Neuronal stem cell (in vitro differentiated cells): ENCODE measurements at regions not wholly inside any gene's neighbourhood (a gene's known extent, or its start where the extent isn't known, plus 50 kb on each side); places are given as distances from the start of the nearest gene placed in this dataset.

ENCODE experiments used
- DNase-seq: peaks from one replicate; pipeline ENCODE4 v3.0.0-alpha.2; 2013; ENCODE audit warnings: low spot score
- H2AFZ ChIP-seq: one replicate; pipeline ENCODE4 v1.6.1; 2013; ENCODE audit warnings: mild to moderate bottlenecking, low read length, inconsistent platforms
- H2AK5ac ChIP-seq: 2 replicates; pipeline ENCODE4 v1.6.1; 2013; ENCODE audit warnings: low read depth, mild to moderate bottlenecking, inconsistent platforms, low read length, moderate library complexity, mixed read lengths
- H2BK120ac ChIP-seq: 2 replicates; pipeline ENCODE4 v1.6.1; 2013; ENCODE audit warnings: low read depth, mild to moderate bottlenecking, inconsistent platforms, low read length, moderate library complexity, mixed read lengths
- H2BK12ac ChIP-seq: one replicate; pipeline ENCODE4 v1.6.1; 2013; ENCODE audit warnings: low read length, inconsistent platforms
- H2BK15ac ChIP-seq: 2 replicates; pipeline ENCODE4 v1.6.1; 2013; ENCODE audit warnings: mild to moderate bottlenecking, low read length, inconsistent platforms, mixed read lengths
- H2BK5ac ChIP-seq: one replicate; pipeline ENCODE4 v1.6.1; 2013; ENCODE audit warnings: inconsistent platforms, mild to moderate bottlenecking, low read length, moderate library complexity
- H3K14ac ChIP-seq: one replicate; pipeline ENCODE4 v1.6.1; 2013; ENCODE audit warnings: low read length, inconsistent platforms
- H3K18ac ChIP-seq: 2 replicates; pipeline ENCODE4 v1.6.1; 2013; ENCODE audit warnings: low read length, inconsistent platforms
- H3K23ac ChIP-seq: 2 replicates; pipeline ENCODE4 v1.6.1; 2013; ENCODE audit warnings: low read depth, mild to moderate bottlenecking, mixed read lengths, low read length, inconsistent platforms; ENCODE audit not compliant: poor library complexity
- H3K27ac ChIP-seq: replicated peaks from 3 replicates; pipeline ENCODE4 v1.5.1; 2013; ENCODE audit warnings: low read length, inconsistent platforms
- H3K27me3 ChIP-seq, 3 experiments: 2 replicates each; pipeline ENCODE4 v1.6.1; 2013; ENCODE audit warnings: low read length in 3 of 3, mild to moderate bottlenecking in 2 of 3, inconsistent platforms in 1 of 3, low read depth in 1 of 3, mixed read lengths in 1 of 3, moderate library complexity in 1 of 3; ENCODE audit not compliant: control insufficient read depth in 3 of 3, insufficient read depth in 3 of 3
- H3K36me3 ChIP-seq, 2 donors: replicated peaks in 1 of 2; 2 replicates each; pipeline ENCODE4 v1.6.1; 2013; ENCODE audit warnings: low read length in 2 of 2; ENCODE audit not compliant: control insufficient read depth in 2 of 2, insufficient read depth in 2 of 2
- H3K4ac ChIP-seq: 2 replicates; pipeline ENCODE4 v1.6.1; 2013; ENCODE audit warnings: inconsistent platforms, mild to moderate bottlenecking, low read length, moderate library complexity
- H3K4me1 ChIP-seq, 2 donors: 1 replicate in 1 of 2; 2 replicates in 1 of 2; pipeline ENCODE4 v1.6.1; 2013; ENCODE audit warnings: low read length in 2 of 2, low read depth in 1 of 2; ENCODE audit not compliant: control insufficient read depth in 2 of 2, insufficient read depth in 1 of 2
- H3K4me2 ChIP-seq: one replicate; pipeline ENCODE4 v1.6.1; 2013; ENCODE audit warnings: mild to moderate bottlenecking, low read length, inconsistent platforms; ENCODE audit not compliant: insufficient read depth, poor library complexity, severe bottlenecking
- H3K4me3 ChIP-seq, 2 donors: 2 replicates each; pipeline ENCODE4 v1.5.1; 2013; ENCODE audit warnings: low read length in 2 of 2, mild to moderate bottlenecking in 2 of 2, inconsistent platforms in 1 of 2, moderate library complexity in 1 of 2
- H3K79me1 ChIP-seq: one replicate; pipeline ENCODE4 v1.6.1; 2013; ENCODE audit warnings: low read depth, mild to moderate bottlenecking, inconsistent platforms, low read length, moderate library complexity
- H3K9ac ChIP-seq: one replicate; pipeline ENCODE4 v1.6.1; 2013; ENCODE audit warnings: mild to moderate bottlenecking, low read depth, low read length, inconsistent platforms; ENCODE audit not compliant: poor library complexity
- H3K9me3 ChIP-seq, 2 donors: replicated peaks in 1 of 2; 2 replicates each; pipeline versions ENCODE3 to v1.6.1; 2013; ENCODE audit warnings: low read length in 2 of 2, mild to moderate bottlenecking in 2 of 2, inconsistent platforms in 1 of 2, low read depth in 1 of 2, mixed read lengths in 1 of 2, moderate library complexity in 1 of 2; ENCODE audit not compliant: control insufficient read depth in 2 of 2, insufficient read depth in 1 of 2
- H4K8ac ChIP-seq: one replicate; pipeline ENCODE4 v1.6.1; 2013; ENCODE audit warnings: low read depth, mild to moderate bottlenecking, inconsistent platforms, low read length, moderate library complexity
- H4K91ac ChIP-seq: one replicate; pipeline ENCODE4 v1.6.1; 2013; ENCODE audit warnings: low read length, low read depth, mild to moderate bottlenecking, inconsistent platforms; ENCODE audit not compliant: poor library complexity
- WGBS, 2 donors: extraction: QIAGEN DNeasy Blood & Tissue Kit; methylation state at CpG; one replicate each; pipeline ENCODE4 v1.1.7; 2013; ENCODE audit warnings: missing lambda C conversion rate in 2 of 2, mixed read lengths in 1 of 2; ENCODE audit not compliant: insufficient read length in 2 of 2, insufficient replicate concordance in 1 of 2; ENCODE audit errors: extremely low coverage in 2 of 2; 5-methylcytosine and 5-hydroxymethylcytosine counted together

DNA sequence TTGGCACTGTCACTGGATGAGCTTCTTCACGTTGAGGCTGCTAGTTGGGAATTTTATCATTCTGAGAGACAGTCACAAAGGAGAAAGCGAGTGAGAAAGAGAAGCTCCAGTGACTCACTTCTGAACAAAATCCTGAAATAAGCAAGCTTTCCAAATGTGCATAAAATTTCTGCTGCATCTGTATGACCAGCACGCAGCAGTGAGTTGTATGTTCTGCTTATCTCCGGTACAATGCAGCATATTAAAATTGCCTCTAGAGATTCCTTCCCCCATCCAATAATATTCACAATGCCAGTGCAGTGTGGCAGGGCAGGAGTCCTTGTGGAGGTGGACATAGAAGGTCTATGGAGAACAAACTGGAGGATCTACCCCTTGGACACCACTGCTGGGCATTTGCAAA, 290.5 kb downstream of the ADGB start:
- Histone ChIP-seq H3K4me1 (peaks cover 0 to under 1% of the 10 kb centered on the region in 2 donors), H2AFZ (no peak overlapping the region), H4K8ac (no peak overlapping the region), H3K4ac (no peak overlapping the region), H2AK5ac (no peak overlapping the region), H3K9me3 (no peaks in the 10 kb centered on the region), H3K27me3 (no peaks in the 10 kb centered on the region), H3K9ac (no peak overlapping the region), H3K18ac (no peak overlapping the region), H3K4me3 (no peak overlapping the region), H3K27ac (no peak overlapping the region), H3K79me1 (no peaks in the 10 kb centered on the region), H2BK12ac (no peak overlapping the region), H4K91ac (no peak overlapping the region), H2BK5ac (no peak overlapping the region), H2BK15ac (no peak overlapping the region), H3K36me3 (no peaks in the 10 kb centered on the region), H3K14ac (no peak overlapping the region), H3K23ac (no peak overlapping the region), H2BK120ac (no peak overlapping the region), H3K4me2 (no peak overlapping the region)
- no CpG with 5 or more reads among the region's 4 CpGs for whole genome bisulfite sequencing, 2 donors
- no peak for DNase-seq

DNA sequence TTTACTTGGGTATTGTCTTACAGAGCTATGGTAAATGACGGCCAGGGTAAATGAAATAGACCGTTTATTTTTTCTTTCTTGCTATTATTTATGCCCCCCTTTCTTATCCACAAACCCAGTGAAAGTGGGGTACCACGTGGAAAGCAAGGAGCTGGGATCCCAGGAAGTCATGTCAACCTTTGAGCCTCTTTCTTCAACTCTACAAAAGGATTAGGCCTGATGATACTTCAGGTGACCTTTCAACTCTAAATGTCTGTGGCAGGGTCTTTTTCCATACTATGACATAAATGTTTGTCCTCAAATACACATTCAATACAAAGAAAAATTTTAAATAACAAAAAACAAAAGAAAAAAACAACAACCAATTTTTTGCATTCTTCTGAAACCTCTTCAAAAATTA, 291.4 kb downstream of the ADGB start:
- Histone ChIP-seq H2AFZ (no peak overlapping the region), H2BK12ac (no peak overlapping the region)
- WGBS, 2 donors: no CpG with 5 or more reads among the region's 3 CpGs

DNA sequence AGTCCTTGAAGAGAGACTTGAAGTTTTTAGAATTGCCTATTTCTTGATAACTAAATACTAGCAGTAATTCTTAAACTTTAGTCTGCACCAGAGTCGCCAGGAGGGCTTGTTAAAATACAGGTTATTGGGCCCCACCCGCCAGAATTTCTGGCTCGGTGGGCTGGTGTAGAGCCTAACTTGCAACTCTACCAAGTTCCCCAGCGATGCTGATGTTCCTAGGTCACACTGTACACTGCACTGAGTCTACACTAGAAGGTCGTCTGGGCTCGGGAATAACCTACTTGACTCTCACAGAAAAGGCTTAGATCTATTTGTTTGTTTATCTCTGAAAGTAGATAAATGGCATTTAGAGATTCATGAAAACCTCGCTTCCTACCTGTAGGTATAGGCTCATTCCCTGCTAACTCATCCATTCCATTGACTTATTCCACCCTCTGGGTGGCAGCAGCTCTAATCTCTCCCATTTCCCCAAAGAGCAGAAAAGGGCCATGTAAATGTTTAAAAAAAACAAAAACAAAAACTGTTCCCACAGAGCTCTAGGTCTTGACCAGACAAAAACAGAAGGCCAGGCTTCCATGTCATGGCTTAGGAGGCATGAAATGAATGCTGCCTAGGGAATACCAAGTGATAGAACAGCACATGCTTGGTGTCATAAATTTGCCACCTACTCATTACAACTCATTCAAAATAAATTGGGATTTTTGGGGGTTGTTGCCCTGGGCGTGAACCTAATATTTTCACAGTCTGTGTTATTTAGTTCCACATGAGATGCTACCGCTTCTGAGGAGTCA, 292.1 kb downstream of the ADGB start:
- WGBS, 2 donors: no CpG with 5 or more reads among the region's 9 CpGs
- Histone ChIP-seq H2BK5ac (no peak overlapping the region), H3K9me3 (no peaks in the 10 kb centered on the region), H3K79me1 (no peaks in the 10 kb centered on the region), H2BK120ac (no peak overlapping the region), H4K8ac (no peak overlapping the region), H2BK15ac (no peak overlapping the region), H3K36me3 (no peaks in the 10 kb centered on the region), H3K18ac (no peak overlapping the region), H4K91ac (no peak overlapping the region), H3K23ac (no peak overlapping the region), H3K4me3 (no peak overlapping the region), H3K27me3 (no peaks in the 10 kb centered on the region), H2AFZ (no peak overlapping the region), H2AK5ac (no peak overlapping the region), H3K27ac (no peak overlapping the region), H3K4ac (no peak overlapping the region), H3K4me1 (peaks cover 0 to 1% of the 10 kb centered on the region in 2 donors), H3K4me2 (no peak overlapping the region), H3K9ac (no peak overlapping the region), H2BK12ac (no peak overlapping the region), H3K14ac (no peak overlapping the region)
- DNase-seq: no peak

More for the DNA sequence above, 291.4 kb downstream of the ADGB start:
- peaks cover 0 to 1% of the 10 kb centered on the region in 2 donors for H3K4me1 ChIP-seq
- no peak overlapping the region for H2BK15ac ChIP-seq
- no peak overlapping the region for H3K4me3 ChIP-seq
- H2BK5ac ChIP-seq: no peak overlapping the region
- no peaks in the 10 kb centered on the region for H3K36me3 ChIP-seq
- no peak overlapping the region for H4K91ac ChIP-seq
- no peaks in the 10 kb centered on the region for H3K79me1 ChIP-seq
- H3K27ac ChIP-seq: no peak overlapping the region
- H3K27me3 ChIP-seq: no peaks in the 10 kb centered on the region
- H3K4me2 ChIP-seq: no peak overlapping the region
- H2AK5ac ChIP-seq: no peak overlapping the region
- no peak overlapping the region for H3K14ac ChIP-seq
- no peak overlapping the region for H3K18ac ChIP-seq
- no peak overlapping the region for H4K8ac ChIP-seq
- H3K9ac ChIP-seq: no peak overlapping the region
- no peak overlapping the region for H3K4ac ChIP-seq
- H3K23ac ChIP-seq: no peak overlapping the region
- no peaks in the 10 kb centered on the region for H3K9me3 ChIP-seq
- H2BK120ac ChIP-seq: no peak overlapping the region
- DNase-seq: no peak

DNA sequence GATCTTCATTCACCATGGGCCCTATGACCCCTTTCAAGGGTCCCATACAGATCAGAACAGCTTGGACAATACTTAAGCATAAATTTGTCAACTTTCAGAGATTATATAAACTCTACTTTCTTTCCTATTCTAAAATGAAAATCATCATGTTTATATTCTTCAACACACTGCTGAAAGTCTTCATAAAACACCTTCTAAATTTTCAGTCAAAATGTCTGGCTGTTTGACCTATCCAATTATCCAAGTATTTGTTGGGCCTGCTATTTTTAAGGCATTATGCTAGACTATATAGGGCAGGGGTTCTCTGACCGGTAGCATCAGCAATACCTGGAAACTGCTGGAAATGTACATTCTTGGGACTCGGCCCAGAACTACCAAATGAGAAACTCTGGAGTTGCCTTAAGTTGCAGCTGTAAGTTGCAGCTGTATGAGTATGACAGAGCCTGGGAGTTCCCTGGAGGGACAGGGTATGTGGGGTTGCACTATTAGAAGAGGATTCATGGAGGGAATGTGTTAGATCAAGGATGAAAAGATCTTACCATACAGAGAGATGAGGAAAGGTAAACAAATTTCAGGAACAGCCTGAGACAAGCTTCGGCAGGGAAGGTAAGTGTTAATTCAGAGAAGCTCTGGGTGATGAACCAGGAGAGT, 293.0 kb downstream of the ADGB start:
- no peak overlapping the region for H3K23ac ChIP-seq
- H2BK15ac ChIP-seq: no peak overlapping the region
- no peak overlapping the region for H3K27ac ChIP-seq
- no peak overlapping the region for H3K14ac ChIP-seq
- H2BK12ac ChIP-seq: no peak overlapping the region
- H2BK5ac ChIP-seq: no peak overlapping the region
- no peak overlapping the region for H2AFZ ChIP-seq
- H3K4me3 ChIP-seq: no peak overlapping the region
- no peak overlapping the region for H4K91ac ChIP-seq
- peaks cover 0 to 1% of the 10 kb centered on the region in 2 donors for H3K4me1 ChIP-seq
- H3K27me3 ChIP-seq: no peaks in the 10 kb centered on the region
- H3K18ac ChIP-seq: no peak overlapping the region
- H3K79me1 ChIP-seq: no peaks in the 10 kb centered on the region
- H3K4me2 ChIP-seq: no peak overlapping the region
- no peak overlapping the region for H4K8ac ChIP-seq
- no peak overlapping the region for H3K4ac ChIP-seq
- H3K9me3 ChIP-seq: no peaks in the 10 kb centered on the region
- H3K36me3 ChIP-seq: no peaks in the 10 kb centered on the region
- no peak overlapping the region for H2AK5ac ChIP-seq
- no peak for DNase-seq
- WGBS, 2 donors: no CpG with 5 or more reads among the region's 3 CpGs
- H2BK120ac ChIP-seq: no peak overlapping the region
- no peak overlapping the region for H3K9ac ChIP-seq
